Endothelial cell of umbilical vein (primary cell): ENCODE measurements at regions not wholly inside any gene's neighbourhood (a gene's known extent, or its start where the extent isn't known, plus 50 kb on each side); places are given as distances from the start of the nearest gene placed in this dataset.

Experiments used
- BruUV-seq: library from RNA; stranded (reverse); fragments of 400-500 nt; replicated peaks from 2 replicates; lab custom pipeline; 2021; lab: Mats Ljungman, UMichigan
- CTCF ChIA-PET: fragments of 300-600, 350-600 bp; sonication (Branson Sonifier 250); formaldehyde crosslinking; loops from one replicate; lab custom pipeline; 2021; ENCODE audit warnings: antibody characterized with exemption, inconsistent platforms; lab: Charles Lee
- POLR2A ChIA-PET: fragments of 300-600, 350-600 bp; sonication (Branson Sonifier 250); formaldehyde crosslinking; loops from one replicate; lab custom pipeline; 2021; ENCODE audit warnings: antibody characterized with exemption, inconsistent platforms; lab: Charles Lee
- DNase-seq: peaks from one replicate; pipeline ENCODE4 v3.0.0-alpha.2; 2011; ENCODE audit warnings: low read depth, low spot score
- FAIRE-seq: peaks from 2 replicates; lab custom pipeline; 2011; peaks lifted over from hg19 to GRCh38; lab: Jason Lieb, UNC
- H2AFZ ChIP-seq: 2 replicates; pipeline ENCODE4 v1.6.0; 2012; ENCODE audit warnings: low read depth, low read length, control low read depth, inconsistent platforms
- H3K27ac ChIP-seq: 2 replicates; pipeline ENCODE4 v1.5.1; 2011; ENCODE audit warnings: low read depth, mild to moderate bottlenecking, control low read depth, low read length, moderate library complexity; ENCODE audit not compliant: insufficient read depth
- H3K27me3 ChIP-seq, 2 experiments: 2 replicates each; pipeline versions ENCODE4 v1.6.0 to v1.6.1; 2011; ENCODE audit warnings: low read length in 2 of 2, mixed read lengths in 1 of 2; ENCODE audit not compliant: control insufficient read depth in 2 of 2, insufficient read depth in 2 of 2
- H3K36me3 ChIP-seq, 2 experiments: 2 replicates in 1 of 2; 3 replicates in 1 of 2; pipeline ENCODE4 v1.5.1; 2011; ENCODE audit warnings: low read length in 2 of 2, mild to moderate bottlenecking in 1 of 2, moderate library complexity in 1 of 2; ENCODE audit not compliant: control insufficient read depth in 2 of 2, insufficient read depth in 2 of 2; ENCODE audit errors: extremely low read depth in 1 of 2
- H3K4me1 ChIP-seq: 3 replicates; pipeline ENCODE4 v1.5.1; 2011; ENCODE audit warnings: mild to moderate bottlenecking, low read length; ENCODE audit not compliant: control insufficient read depth, insufficient read depth; ENCODE audit errors: extremely low read depth
- H3K4me2 ChIP-seq: 2 replicates; pipeline ENCODE4 v1.6.1; 2011; ENCODE audit warnings: low read length, control low read depth, mixed read lengths; ENCODE audit not compliant: insufficient read depth
- H3K4me3 ChIP-seq, 3 experiments: fragments of 200-600 bp in 1 of 3; sonication (generic), shearing (Covaris generic) in 1 of 3; replicated peaks in 1 of 3; 2 replicates each; pipeline ENCODE4 v1.5.1; 2011 to 2016; ENCODE audit warnings: control low read depth in 3 of 3, low read length in 3 of 3, mild to moderate bottlenecking in 2 of 3, inconsistent platforms in 1 of 3, low read depth in 1 of 3, moderate library complexity in 1 of 3; ENCODE audit not compliant: insufficient read depth in 1 of 3
- H3K79me2 ChIP-seq: 2 replicates; pipeline ENCODE4 v1.6.0; 2012; ENCODE audit warnings: low read length, inconsistent platforms; ENCODE audit not compliant: control insufficient read depth, insufficient read depth
- H3K9ac ChIP-seq: replicated peaks from 2 replicates; pipeline ENCODE3; 2011; ENCODE audit warnings: low read length, control low read depth; ENCODE audit not compliant: insufficient read depth; ENCODE audit errors: extremely low read depth
- H3K9me1 ChIP-seq: replicated peaks from 3 replicates; pipeline ENCODE4 v1.6.0; 2011; ENCODE audit warnings: mild to moderate bottlenecking, low read length; ENCODE audit not compliant: control insufficient read depth, insufficient read depth; ENCODE audit errors: extremely low read depth
- H3K9me3 ChIP-seq: replicated peaks from 2 replicates; pipeline ENCODE4 v1.5.1; 2012; ENCODE audit warnings: low read length, inconsistent platforms; ENCODE audit not compliant: control insufficient read depth, insufficient read depth
- H4K20me1 ChIP-seq: replicated peaks from 2 replicates; pipeline ENCODE3; 2011; ENCODE audit warnings: mild to moderate bottlenecking, low read length; ENCODE audit not compliant: control insufficient read depth, insufficient read depth; ENCODE audit errors: extremely low read depth
- EZH2 ChIP-seq: IDR thresholded peaks from 2 replicates; pipeline ENCODE4 v1.6.1; 2012; ENCODE audit warnings: borderline replicate concordance, low read depth, mild to moderate bottlenecking, moderate library complexity, low read length, inconsistent platforms; ENCODE audit not compliant: severe bottlenecking
- GATA2 ChIP-seq: IDR thresholded peaks from 2 replicates; pipeline ENCODE4 v1.7.0; 2011; ENCODE audit warnings: low read depth, mild to moderate bottlenecking, moderate library complexity, mixed read lengths, low read length; ENCODE audit not compliant: insufficient read length, insufficient read depth
- JUN ChIP-seq: IDR thresholded peaks from 2 replicates; pipeline ENCODE4 v1.6.1; 2011; ENCODE audit warnings: borderline replicate concordance, low read depth; ENCODE audit not compliant: insufficient read length, insufficient read depth
- MYC ChIP-seq: IDR thresholded peaks from one replicate; pipeline ENCODE4 v1.6.1; 2011; ENCODE audit warnings: mild to moderate bottlenecking, low read depth, low read length
- POLR2A ChIP-seq: IDR thresholded peaks from 2 replicates; pipeline ENCODE4 v1.6.1; 2012; ENCODE audit warnings: low read depth, mild to moderate bottlenecking, control low read depth, low read length
- POLR2AphosphoS5 ChIP-seq: IDR thresholded peaks from 2 replicates; pipeline ENCODE4 v1.6.1; 2012; ENCODE audit warnings: low read depth, mild to moderate bottlenecking, control low read depth, low read length, moderate library complexity; ENCODE audit not compliant: insufficient read depth
- dilution Hi-C: fragments of 300-500 bp; cut with MboI; formaldehyde crosslinking; loops from one replicate; pipeline ENCODE4 v1.15.0; 2019; ENCODE audit warnings: low sequenced_read_pairs; ENCODE audit not compliant: extremely low pct_ligation_motif_present
- intact Hi-C: fragments of 100-400 bp; cut with micrococcal nuclease; formaldehyde crosslinking; loops from one replicate; pipeline ENCODE4 v1.10.0; 2022
- TF ChIP-seq, protein P1 (sequence below), 2 donors: IDR thresholded peaks; 1 replicate in 1 of 2; 2 replicates in 1 of 2; pipeline ENCODE4 v1.5.1; 2011; ENCODE audit warnings: low read length in 2 of 2, mild to moderate bottlenecking in 2 of 2, moderate library complexity in 2 of 2, control low read depth in 1 of 2, inconsistent platforms in 1 of 2, low read depth in 1 of 2; ENCODE audit not compliant: insufficient read depth in 1 of 2; ENCODE audit errors: extremely low read depth in 1 of 2

- FAIRE-seq (no peak), DNase-seq (no peak)
- TF ChIP-seq JUN = no peak
- TF ChIP-seq, protein P1, sequence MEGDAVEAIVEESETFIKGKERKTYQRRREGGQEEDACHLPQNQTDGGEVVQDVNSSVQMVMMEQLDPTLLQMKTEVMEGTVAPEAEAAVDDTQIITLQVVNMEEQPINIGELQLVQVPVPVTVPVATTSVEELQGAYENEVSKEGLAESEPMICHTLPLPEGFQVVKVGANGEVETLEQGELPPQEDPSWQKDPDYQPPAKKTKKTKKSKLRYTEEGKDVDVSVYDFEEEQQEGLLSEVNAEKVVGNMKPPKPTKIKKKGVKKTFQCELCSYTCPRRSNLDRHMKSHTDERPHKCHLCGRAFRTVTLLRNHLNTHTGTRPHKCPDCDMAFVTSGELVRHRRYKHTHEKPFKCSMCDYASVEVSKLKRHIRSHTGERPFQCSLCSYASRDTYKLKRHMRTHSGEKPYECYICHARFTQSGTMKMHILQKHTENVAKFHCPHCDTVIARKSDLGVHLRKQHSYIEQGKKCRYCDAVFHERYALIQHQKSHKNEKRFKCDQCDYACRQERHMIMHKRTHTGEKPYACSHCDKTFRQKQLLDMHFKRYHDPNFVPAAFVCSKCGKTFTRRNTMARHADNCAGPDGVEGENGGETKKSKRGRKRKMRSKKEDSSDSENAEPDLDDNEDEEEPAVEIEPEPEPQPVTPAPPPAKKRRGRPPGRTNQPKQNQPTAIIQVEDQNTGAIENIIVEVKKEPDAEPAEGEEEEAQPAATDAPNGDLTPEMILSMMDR (IDR thresholded peaks at IDR 0.05; ENCODE audit: extremely low read depth in 1 of 2, insufficient read depth in 1 of 2, low read depth in 1 of 2, low read length in 2 of 2) = no peak
- no peak for TF ChIP-seq EZH2
- TF ChIP-seq POLR2AphosphoS5 = no peak
- no peak for TF ChIP-seq MYC
- no peak for TF ChIP-seq POLR2A
- TF ChIP-seq GATA2 = no peak
- H3K79me2 ChIP-seq = no peaks in the 10 kb centered on the region
- H3K4me1 ChIP-seq = no peaks in the 10 kb centered on the region
- no peak overlapping the region for H3K27ac ChIP-seq
- no peaks in the 10 kb centered on the region for H3K27me3 ChIP-seq
- no peaks in the 10 kb centered on the region for H3K36me3 ChIP-seq
- no peak overlapping the region for H3K4me2 ChIP-seq
- no peak overlapping the region for H3K4me3 ChIP-seq
- BruUV-seq = no TSS peak
- intact Hi-C loops = no loop called here
- H3K9me3 ChIP-seq = peaks cover 5% of the 10 kb centered on the region
- H2AFZ ChIP-seq = no peak overlapping the region
- H4K20me1 ChIP-seq = no peaks in the 10 kb centered on the region
- H3K9ac ChIP-seq = no peak overlapping the region
- ChIA-PET CTCF (no interaction called here), POLR2A (no interaction called here)
- no peaks in the 10 kb centered on the region for H3K9me1 ChIP-seq
- dilution Hi-C loops = no loop called here
Observed at GRCh38 chr7:153405704-153406485, 646.3 kb upstream of the DPP6 start.
